ENCODE measurements at regions not wholly inside any gene's neighbourhood (a gene's known extent, or its start where the extent isn't known, plus 50 kb on each side); places are given as distances from the start of the nearest gene placed in this dataset.
"Not testable (repeated sequence)": the region's sequence is repeated elsewhere in the genome, so short reads cannot be mapped to it uniquely, and the experiment has no call there.

DNA sequence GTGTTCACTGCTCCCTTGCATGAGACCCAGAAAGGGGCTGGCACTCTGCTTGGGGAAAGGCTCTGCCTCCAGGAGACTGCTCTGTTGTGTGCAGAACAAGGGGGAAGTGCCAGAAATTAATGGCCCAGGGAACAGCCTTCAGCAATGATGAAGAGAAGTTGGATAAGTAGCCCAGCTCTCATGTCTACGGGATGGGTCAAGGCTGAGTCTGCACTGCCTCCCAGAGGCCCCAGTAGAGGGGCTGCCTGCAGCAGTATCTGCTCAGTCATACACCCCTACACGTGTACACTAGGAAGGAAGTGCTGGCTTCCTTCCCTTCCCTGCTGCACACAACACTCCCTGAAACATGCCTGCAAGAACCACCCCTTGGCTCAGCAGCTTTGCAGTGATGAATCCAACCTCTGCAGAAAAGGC is 54.6 kb upstream of the URI1 start:
- H3K4me3 Mint-ChIP-seq = no peak overlapping the region
- no peak for DNase-seq (ENCODE audit: low spot score)

DNA sequence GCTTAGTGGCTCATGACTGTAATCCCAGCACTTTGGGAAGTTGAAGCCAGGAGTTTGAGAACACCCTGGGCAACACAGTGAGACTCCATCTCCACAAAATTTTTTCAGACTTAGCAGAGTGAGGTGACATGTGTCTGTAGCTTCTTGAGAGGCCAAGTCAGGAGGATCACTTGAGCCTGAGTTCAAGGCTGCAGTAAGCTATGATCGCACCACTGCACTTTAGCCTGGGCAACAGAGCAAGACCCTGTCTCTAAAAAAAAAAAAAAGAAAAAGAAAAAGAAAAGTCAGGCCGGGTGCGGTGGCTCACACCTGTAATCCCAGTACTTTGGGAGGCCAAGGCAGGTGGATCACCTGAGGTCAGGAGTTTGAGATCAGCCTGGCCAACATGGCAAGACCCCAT is 54.0 kb upstream of the URI1 start:
- H3K36me3 Mint-ChIP-seq (ENCODE audit: low read depth); H3K4me3 Mint-ChIP-seq; H3K27ac Mint-ChIP-seq; H3K9me3 Mint-ChIP-seq; DNase-seq (ENCODE audit: low spot score); intact Hi-C loops (cut with micrococcal nuclease); H3K27me3 Mint-ChIP-seq (ENCODE audit: insufficient read depth): not testable (repeated sequence)
- H3K4me1 Mint-ChIP-seq (ENCODE audit: low read depth) = peaks cover 16% of the 10 kb centered on the region

More for the DNA sequence above, 54.6 kb upstream of the URI1 start:
- no peak overlapping the region for H3K27ac Mint-ChIP-seq
- H3K27me3 Mint-ChIP-seq (ENCODE audit: insufficient read depth) = no peaks in the 10 kb centered on the region
- no peaks in the 10 kb centered on the region for H3K36me3 Mint-ChIP-seq (ENCODE audit: low read depth)
- peaks cover 4% of the 10 kb centered on the region for H3K9me3 Mint-ChIP-seq
- intact Hi-C loops (cut with micrococcal nuclease) = no loop called here
- peaks cover 16% of the 10 kb centered on the region for H3K4me1 Mint-ChIP-seq (ENCODE audit: low read depth)

- H3K4me3 Mint-ChIP-seq = no peak overlapping the region
- peaks cover 16% of the 10 kb centered on the region for H3K4me1 Mint-ChIP-seq (ENCODE audit: low read depth)
- H3K9me3 Mint-ChIP-seq = peaks cover 4% of the 10 kb centered on the region
- no peak overlapping the region for H3K27ac Mint-ChIP-seq
- DNase-seq (ENCODE audit: low spot score) = no peak
- no peaks in the 10 kb centered on the region for H3K27me3 Mint-ChIP-seq (ENCODE audit: insufficient read depth)
- H3K36me3 Mint-ChIP-seq (ENCODE audit: low read depth) = no peaks in the 10 kb centered on the region
- intact Hi-C loops (cut with micrococcal nuclease) = no loop called here
Measured at GRCh38 chr19:29889702-29890101, 52.3 kb upstream of the URI1 start.

DNA sequence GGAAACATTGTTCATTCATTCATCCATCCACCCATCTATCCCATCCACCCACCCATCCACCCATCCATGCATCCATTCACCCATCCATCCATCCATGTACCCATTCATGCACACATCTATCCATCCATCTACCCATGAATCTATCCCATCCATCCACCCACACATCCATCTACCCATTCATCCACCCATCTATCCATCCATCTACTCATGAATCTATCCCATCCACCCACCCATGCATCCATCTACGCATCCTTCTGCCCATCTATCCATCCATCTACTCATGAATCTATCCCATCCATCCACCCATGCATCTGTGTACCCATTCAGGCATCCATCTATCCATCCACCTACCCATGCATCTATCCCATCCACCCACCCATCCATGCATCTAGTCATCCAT is 51.6 kb upstream of the URI1 start:
- DNase-seq (ENCODE audit: low spot score) = no peak
- no peaks in the 10 kb centered on the region for H3K36me3 Mint-ChIP-seq (ENCODE audit: low read depth)
- intact Hi-C loops (cut with micrococcal nuclease) = no loop called here
- H3K27me3 Mint-ChIP-seq (ENCODE audit: insufficient read depth) = no peaks in the 10 kb centered on the region
- H3K27ac Mint-ChIP-seq = no peak overlapping the region
- H3K4me3 Mint-ChIP-seq = no peak overlapping the region
- H3K4me1 Mint-ChIP-seq (ENCODE audit: low read depth) = peaks cover 16% of the 10 kb centered on the region
- peaks cover 4% of the 10 kb centered on the region for H3K9me3 Mint-ChIP-seq

Measured in activated T-helper 1 cell treated with anti-CD3 and anti-CD28 coated beads, Interleukin-12 subunit alpha, Interleukin-12 subunit beta, Interleukin-2, Interleukin-4 antibody, amounts not matched to agents 30 ng/mL and 10 ng/mL and 1 ng/mL, durations not matched to agents 14 hours and 24 hours and 36 hours (primary cell).